ENCODE measurements at regions not wholly inside any gene's neighbourhood (a gene's known extent, or its start where the extent isn't known, plus 50 kb on each side); places are given as distances from the start of the nearest gene placed in this dataset.

DNA sequence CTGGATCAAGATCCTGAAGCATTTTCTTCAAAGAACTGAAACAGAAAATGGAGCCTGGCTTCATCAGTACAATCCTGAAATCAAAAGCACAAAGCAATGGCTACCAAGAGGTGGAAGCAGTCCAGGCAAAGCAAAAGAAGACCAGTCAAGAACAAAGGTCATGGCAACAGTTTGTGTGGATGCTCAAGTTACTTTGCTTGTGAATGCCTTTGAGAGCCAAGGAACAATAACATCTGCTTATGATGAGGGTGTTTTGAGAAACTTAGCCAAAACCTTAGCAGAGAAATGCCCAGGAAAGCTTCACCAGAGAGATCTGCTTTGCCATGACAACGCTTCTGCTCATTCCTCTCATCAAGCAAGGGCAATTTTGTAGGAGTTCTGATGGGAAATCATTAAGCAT, 723.1 kb downstream of the TMEM182 start:
- ATAC-seq (replicated peaks) (no peak), DNase-seq (no peak)
- Mint-ChIP-seq H3K4me3 (no peak overlapping the region), H3K9me3 (peaks cover 1 to 4% of the 10 kb centered on the region in 2 donors), H3K4me1 (no peaks in the 10 kb centered on the region), H3K36me3 (no peaks in the 10 kb centered on the region), H3K27me3 (no peaks in the 10 kb centered on the region), H3K27ac (no peak overlapping the region)

DNA sequence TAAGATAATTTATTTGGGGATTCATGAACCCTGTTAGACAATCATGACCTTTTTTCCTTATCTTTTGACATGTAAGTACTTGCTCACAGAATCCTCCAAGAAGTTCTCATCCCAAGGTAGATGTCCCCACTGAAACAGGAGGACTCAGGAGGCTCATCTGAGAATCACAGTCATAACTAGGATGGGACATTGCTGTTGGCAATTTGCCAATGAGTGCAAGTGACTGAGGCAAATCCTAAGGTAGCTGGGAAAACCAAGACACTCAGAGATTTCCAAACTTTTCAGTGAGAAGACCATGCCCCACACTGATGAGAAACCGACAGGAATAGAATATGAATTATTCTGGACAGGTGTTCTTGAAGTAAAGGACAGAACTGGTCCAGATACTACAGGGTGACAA, 735.0 kb downstream of the TMEM182 start:
- ATAC-seq (replicated peaks) = no peak
- Mint-ChIP-seq H3K27me3 (no peaks in the 10 kb centered on the region), H3K27ac (no peak overlapping the region), H3K4me3 (no peak overlapping the region), H3K9me3 (peaks cover 0 to 5% of the 10 kb centered on the region in 2 donors), H3K4me1 (no peaks in the 10 kb centered on the region), H3K36me3 (no peaks in the 10 kb centered on the region)
- DNase-seq = no peak

DNA sequence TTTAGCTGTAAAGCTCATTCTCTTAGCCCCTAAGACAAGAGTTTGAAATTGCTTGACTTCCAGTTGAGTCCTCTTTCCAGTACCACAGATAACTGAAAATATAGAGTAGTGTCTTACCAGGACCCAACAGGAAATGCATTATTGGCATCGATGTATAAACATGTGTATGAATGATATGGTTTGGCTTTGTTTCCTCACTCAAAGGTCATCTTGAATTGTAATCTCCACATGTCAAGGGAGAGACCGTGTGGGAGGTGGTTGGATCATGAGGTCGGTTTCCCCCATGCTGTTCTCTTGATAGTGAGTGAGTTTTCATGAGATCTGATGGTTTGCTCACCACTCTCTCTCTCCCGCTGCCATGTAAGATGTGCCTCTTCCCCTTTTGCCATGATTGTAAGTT, 745.0 kb downstream of the TMEM182 start:
- Mint-ChIP-seq H3K4me1 (no peaks in the 10 kb centered on the region), H3K4me3 (no peak overlapping the region)

DNA sequence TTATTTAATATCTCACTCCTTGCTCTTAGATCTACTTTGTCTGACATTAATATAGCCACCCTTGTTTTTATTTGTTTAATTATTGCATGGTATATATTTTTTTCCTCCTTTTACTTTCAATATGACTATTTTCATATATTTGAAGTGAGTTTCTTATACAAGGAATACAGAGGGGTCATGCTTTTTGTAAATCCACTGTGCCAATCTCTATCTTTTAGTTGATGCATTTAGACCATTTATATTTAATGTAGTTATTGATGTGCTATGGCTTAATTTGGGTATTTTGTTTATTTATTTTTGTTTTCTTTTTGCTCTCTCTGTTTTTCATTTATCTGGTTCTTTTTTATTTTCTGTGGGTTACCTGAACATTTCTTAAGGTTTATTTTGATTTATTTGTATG, 750.6 kb downstream of the TMEM182 start:
- H3K36me3 Mint-ChIP-seq = no peaks in the 10 kb centered on the region
- H3K4me1 Mint-ChIP-seq = no peaks in the 10 kb centered on the region
- no peak overlapping the region for H3K27ac Mint-ChIP-seq
- peaks cover 9 to 15% of the 10 kb centered on the region in 2 donors for H3K9me3 Mint-ChIP-seq
- DNase-seq (no peak), ATAC-seq (replicated peaks) (no peak)
- no peak overlapping the region for H3K4me3 Mint-ChIP-seq
- H3K27me3 Mint-ChIP-seq = no peaks in the 10 kb centered on the region

More for the DNA sequence above, 745.0 kb downstream of the TMEM182 start:
- DNase-seq (no peak), ATAC-seq (replicated peaks) (no peak)
- Mint-ChIP-seq H3K27me3 (no peaks in the 10 kb centered on the region), H3K36me3 (no peaks in the 10 kb centered on the region), H3K27ac (no peak overlapping the region), H3K9me3 (peaks cover 3 to 5% of the 10 kb centered on the region in 2 donors)

DNA sequence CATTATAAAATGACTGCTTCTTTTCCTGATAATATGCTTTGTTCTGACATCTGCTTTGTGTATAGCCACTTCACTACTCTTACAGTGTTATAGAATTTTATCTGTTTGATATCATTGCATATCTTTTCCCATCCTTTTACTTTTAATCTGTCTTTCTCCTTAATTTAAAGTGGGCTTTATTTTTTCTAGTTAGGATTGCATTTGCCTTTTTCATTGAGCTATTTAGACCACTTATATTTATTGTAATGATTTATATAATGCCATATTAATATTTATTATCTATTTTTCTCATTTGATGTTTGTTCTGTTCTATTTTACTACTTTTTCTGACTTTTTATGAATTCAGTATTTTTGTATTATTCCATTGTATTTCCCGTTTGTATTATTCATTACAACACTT, 758.7 kb downstream of the TMEM182 start:
- Mint-ChIP-seq H3K4me3 (no peak overlapping the region), H3K27me3 (no peaks in the 10 kb centered on the region), H3K27ac (no peak overlapping the region), H3K4me1 (no peaks in the 10 kb centered on the region), H3K9me3 (peaks cover 5 to 8% of the 10 kb centered on the region in 2 donors), H3K36me3 (no peaks in the 10 kb centered on the region)
- DNase-seq = no peak
- no peak for ATAC-seq (replicated peaks)

DNA sequence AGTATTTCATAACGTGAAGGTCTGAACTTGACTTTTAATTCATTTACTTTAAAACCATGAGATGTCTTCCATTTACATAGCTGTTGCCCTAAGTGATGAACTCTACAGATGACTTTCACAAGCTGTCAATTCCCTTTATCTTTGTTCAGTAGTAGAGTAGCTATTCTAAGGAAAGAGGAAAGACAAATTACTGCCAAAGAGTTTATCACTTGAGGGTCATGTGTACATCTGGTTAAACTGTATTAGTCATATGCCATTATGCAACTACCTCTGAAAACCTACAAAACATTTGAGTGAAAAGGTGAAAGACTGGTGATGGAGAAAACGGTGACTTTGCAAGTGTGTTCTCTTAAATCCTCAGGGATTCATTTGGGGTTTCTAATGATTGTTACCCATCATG, 763.9 kb downstream of the TMEM182 start:
- Mint-ChIP-seq H3K9me3 (peaks cover 0 to 4% of the 10 kb centered on the region in 2 donors), H3K4me3 (no peak overlapping the region), H3K4me1 (no peaks in the 10 kb centered on the region), H3K36me3 (no peaks in the 10 kb centered on the region), H3K27ac (no peak overlapping the region), H3K27me3 (no peaks in the 10 kb centered on the region)
- ATAC-seq (replicated peaks) = no peak
- DNase-seq = no peak

DNA sequence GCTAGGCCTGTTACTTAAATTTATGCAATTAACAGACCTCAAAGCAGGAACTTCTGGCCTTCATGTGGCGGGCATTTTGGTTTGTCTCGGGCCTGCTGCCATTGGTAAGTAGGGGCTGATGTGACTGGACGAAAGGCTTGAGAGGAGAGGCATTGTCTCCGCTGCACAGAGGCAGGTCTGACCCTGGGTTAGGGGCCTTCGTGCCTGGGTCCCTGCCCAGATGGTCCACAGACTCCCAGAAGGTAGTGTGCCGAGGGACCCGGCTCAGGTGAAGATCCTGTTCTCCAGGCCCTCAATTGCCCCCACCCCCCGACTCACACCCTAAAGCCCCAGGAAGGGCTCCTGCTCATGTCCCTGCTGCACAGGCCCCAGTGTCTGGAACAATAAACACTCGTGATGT, 764.9 kb downstream of the TMEM182 start:
- H3K27me3 Mint-ChIP-seq = no peaks in the 10 kb centered on the region
- ATAC-seq (replicated peaks) (no peak), DNase-seq (no peak)
- H3K36me3 Mint-ChIP-seq = no peaks in the 10 kb centered on the region
- peaks cover 0 to 4% of the 10 kb centered on the region in 2 donors for H3K9me3 Mint-ChIP-seq
- H3K4me3 Mint-ChIP-seq = no peak overlapping the region
- no peaks in the 10 kb centered on the region for H3K4me1 Mint-ChIP-seq
- no peak overlapping the region for H3K27ac Mint-ChIP-seq

DNA sequence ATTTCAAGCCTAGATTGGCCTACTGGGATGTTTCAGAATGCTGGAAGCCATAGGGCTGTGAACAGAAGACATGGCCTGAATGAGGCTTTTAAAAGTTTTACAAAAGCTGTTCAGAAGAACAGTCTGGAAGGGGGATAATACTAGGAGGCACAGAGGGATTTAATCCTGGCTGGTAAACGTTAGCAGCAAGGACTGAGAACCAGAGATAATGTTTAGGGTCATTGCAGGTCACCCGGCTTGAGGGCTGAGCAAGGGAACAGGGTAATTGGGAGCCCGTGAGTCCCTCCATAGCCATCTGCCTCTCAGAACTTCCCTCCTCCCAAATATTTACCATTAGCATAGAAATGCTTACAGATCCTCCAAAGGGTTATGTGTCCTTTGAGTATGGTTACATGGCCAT, 765.4 kb downstream of the TMEM182 start:
- Mint-ChIP-seq H3K27me3 (no peaks in the 10 kb centered on the region), H3K4me1 (no peaks in the 10 kb centered on the region)
- ATAC-seq (replicated peaks) = no peak

DNA sequence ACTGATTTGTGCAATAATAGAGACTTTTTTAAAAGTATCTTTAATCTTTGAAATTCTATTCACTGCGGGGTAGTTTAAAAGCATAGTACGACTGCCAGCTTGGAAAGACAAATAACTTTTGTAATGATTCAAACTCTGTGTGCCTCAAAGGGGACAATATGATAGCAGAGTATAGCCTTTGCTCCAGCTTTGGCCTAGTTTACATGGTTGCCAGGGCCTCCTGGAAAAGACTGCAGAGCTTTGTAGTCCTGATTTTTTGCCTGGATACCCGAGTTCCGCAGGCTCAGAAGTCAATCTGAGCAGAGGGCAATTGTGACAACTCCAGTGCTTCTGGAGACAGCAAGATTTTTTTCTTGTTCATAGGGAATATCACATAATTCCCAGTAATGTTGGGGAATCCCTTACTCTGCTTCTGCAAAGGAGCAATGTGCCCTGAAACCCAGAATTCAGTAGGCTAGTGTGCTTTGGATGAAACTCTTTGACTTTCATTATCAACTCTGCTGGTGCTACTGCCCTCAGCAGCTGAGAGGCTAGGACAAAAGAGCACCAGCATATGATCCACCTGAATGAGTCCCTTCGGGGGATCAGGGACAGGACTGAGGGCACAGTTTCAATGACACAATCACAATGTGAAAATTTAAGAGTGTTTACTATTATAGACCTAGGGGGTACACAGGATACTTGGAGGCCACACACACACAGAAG, 768.1 kb downstream of the TMEM182 start:
- H3K27me3 Mint-ChIP-seq = no peaks in the 10 kb centered on the region
- DNase-seq (no peak), ATAC-seq (replicated peaks) (no peak)
- H3K27ac Mint-ChIP-seq = no peak overlapping the region
- H3K36me3 Mint-ChIP-seq = no peaks in the 10 kb centered on the region
- no peaks in the 10 kb centered on the region for H3K4me1 Mint-ChIP-seq
- H3K4me3 Mint-ChIP-seq = no peak overlapping the region
- H3K9me3 Mint-ChIP-seq = peaks cover 0 to 7% of the 10 kb centered on the region in 2 donors

More for the DNA sequence above, 765.4 kb downstream of the TMEM182 start:
- no peaks in the 10 kb centered on the region for H3K36me3 Mint-ChIP-seq
- peaks cover 0 to 5% of the 10 kb centered on the region in 2 donors for H3K9me3 Mint-ChIP-seq
- H3K4me3 Mint-ChIP-seq = no peak overlapping the region
- DNase-seq = no peak
- H3K27ac Mint-ChIP-seq = no peak overlapping the region

DNA sequence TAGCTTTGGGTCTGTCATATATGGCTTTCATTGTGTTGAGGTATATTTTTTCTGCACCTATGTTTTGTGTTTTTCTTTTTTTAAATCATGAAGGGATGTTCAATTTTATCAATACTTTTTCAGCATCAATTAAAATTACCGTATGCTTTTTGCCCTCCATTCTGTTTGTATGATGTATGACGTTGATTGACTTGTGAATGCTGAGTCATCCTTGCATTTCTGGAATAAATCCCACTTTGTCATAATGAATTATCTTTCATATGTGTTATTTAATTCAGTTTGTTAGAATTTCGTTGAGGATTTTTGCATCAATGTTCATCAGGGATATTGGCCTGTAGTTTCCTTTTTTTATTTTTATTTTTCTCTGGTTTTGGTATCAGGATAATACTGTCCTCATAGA, 790.9 kb downstream of the TMEM182 start:
- peaks cover 6 to 9% of the 10 kb centered on the region in 2 donors for H3K9me3 Mint-ChIP-seq
- no peak overlapping the region for H3K27ac Mint-ChIP-seq
- ATAC-seq (replicated peaks) (no peak), DNase-seq (no peak)
- H3K4me3 Mint-ChIP-seq = no peak overlapping the region
- H3K27me3 Mint-ChIP-seq = no peaks in the 10 kb centered on the region
- no peaks in the 10 kb centered on the region for H3K36me3 Mint-ChIP-seq
- no peaks in the 10 kb centered on the region for H3K4me1 Mint-ChIP-seq

DNA sequence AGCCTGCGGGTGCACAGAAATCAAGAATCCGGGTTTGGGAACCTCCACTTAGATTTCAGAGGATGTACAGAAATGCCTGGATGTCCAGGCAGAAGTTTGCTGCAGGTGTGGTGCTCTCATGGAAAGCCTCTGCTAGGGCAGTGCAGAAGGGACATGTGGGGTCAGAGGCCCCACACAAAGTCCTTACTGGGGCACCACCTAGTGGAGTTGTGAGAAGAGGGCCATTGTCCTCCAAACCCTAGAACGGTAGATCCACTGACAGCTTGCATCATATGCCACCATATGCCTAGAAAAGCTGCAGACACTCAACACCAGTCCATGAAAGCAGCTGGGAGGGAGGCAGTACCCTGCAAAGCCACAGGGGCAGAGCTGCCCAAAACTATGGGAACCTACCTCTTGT, 833.0 kb downstream of the TMEM182 start:
- no peak overlapping the region for H3K27ac Mint-ChIP-seq
- no peaks in the 10 kb centered on the region for H3K27me3 Mint-ChIP-seq
- no peaks in the 10 kb centered on the region for H3K36me3 Mint-ChIP-seq
- H3K4me3 Mint-ChIP-seq = no peak overlapping the region
- H3K9me3 Mint-ChIP-seq = peaks cover 19 to 22% of the 10 kb centered on the region in 2 donors
- ATAC-seq (replicated peaks) = no peak
- DNase-seq = no peak
- H3K4me1 Mint-ChIP-seq = no peaks in the 10 kb centered on the region

DNA sequence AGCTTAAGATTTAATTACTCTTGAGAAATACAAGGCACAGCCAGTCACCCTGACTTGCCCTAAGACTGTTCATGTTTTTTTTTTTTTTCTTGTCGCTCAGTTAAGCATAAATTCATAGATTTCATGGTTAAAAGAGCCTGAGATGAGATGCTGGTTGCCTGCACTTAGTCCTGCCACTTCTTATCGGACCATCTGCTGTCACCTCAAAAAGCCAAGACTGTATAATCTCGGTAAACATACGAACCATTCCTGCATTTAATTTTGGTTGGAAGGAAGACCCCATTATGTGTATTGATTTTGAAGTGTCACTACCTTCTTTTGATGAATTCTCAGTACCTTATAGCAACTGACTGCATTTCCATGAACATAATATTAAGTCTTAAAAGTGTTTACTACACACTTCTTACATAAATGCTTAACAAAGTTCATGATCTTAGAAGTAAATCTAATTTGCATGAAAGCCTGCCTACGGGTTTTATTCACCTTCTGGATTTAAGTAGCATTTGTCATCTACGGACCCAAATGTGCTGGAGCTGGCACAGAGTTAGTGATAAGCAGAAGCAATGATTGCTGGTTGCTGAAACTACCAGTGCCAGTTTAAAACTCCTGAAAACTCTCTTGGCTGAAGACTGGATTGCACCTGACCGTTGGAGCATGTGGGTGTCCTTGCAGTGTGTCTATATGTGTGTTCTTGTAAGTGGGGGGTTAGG, 843.4 kb downstream of the TMEM182 start:
- H3K27ac Mint-ChIP-seq = no peak overlapping the region
- H3K27me3 Mint-ChIP-seq = no peaks in the 10 kb centered on the region
- no peak overlapping the region for H3K4me3 Mint-ChIP-seq
- H3K4me1 Mint-ChIP-seq = no peaks in the 10 kb centered on the region
- ATAC-seq (replicated peaks) (no peak), DNase-seq (no peak)
- H3K36me3 Mint-ChIP-seq = no peaks in the 10 kb centered on the region
- H3K9me3 Mint-ChIP-seq = peaks cover 0 to 9% of the 10 kb centered on the region in 2 donors

DNA sequence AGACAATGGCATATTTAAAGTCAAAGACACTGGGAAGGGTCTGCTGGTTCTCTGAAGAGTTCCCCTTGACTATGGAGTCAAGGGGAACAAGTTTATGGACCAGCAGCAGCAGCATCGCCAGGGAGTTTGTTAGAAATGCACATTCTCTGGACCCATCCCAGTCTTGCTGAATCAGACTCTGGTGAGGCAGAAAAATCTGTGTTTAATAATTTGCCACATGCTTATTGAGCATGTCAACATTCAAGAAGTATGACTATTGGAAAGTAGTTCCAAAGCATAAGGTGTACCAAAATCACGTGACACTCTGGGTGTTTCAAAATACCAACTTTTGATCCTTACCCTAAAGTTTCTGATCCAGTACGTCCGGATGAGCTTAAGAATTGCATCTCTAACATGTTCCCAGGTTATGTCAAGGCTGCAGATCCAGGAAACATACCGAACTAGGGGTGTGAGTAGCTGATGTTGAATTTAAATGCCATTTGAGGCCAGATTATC, 853.8 kb downstream of the TMEM182 start:
- Mint-ChIP-seq H3K4me1 (no peaks in the 10 kb centered on the region), H3K27me3 (no peaks in the 10 kb centered on the region), H3K27ac (no peak overlapping the region), H3K36me3 (no peaks in the 10 kb centered on the region), H3K4me3 (no peak overlapping the region), H3K9me3 (peaks cover 6 to 10% of the 10 kb centered on the region in 2 donors)
- ATAC-seq (replicated peaks) (no peak), DNase-seq (no peak)

DNA sequence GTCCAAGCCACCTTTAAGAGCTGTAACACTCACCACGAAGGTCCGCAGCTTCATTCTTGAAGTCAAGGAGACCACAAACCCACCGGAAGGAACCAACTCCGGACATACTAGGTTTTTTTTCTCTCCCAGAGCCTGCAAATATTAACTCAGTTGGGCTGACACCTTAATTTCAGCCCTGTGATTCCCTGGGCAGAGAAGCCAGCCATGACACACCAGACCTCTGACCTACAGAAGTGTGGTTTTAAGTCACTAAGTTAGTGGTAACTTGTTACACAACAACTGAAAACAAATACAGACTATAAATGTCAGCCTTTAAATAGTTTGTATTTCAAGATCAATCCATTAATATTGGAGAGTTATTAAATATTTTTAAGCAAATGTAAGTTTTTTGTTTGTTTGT, 855.1 kb downstream of the TMEM182 start:
- H3K27ac Mint-ChIP-seq = no peak overlapping the region
- H3K4me3 Mint-ChIP-seq = no peak overlapping the region
- H3K36me3 Mint-ChIP-seq = no peaks in the 10 kb centered on the region
- ATAC-seq (replicated peaks) (no peak), DNase-seq (no peak)
- H3K9me3 Mint-ChIP-seq = peaks cover 12 to 15% of the 10 kb centered on the region in 2 donors
- H3K4me1 Mint-ChIP-seq = no peaks in the 10 kb centered on the region
- H3K27me3 Mint-ChIP-seq = no peaks in the 10 kb centered on the region

DNA sequence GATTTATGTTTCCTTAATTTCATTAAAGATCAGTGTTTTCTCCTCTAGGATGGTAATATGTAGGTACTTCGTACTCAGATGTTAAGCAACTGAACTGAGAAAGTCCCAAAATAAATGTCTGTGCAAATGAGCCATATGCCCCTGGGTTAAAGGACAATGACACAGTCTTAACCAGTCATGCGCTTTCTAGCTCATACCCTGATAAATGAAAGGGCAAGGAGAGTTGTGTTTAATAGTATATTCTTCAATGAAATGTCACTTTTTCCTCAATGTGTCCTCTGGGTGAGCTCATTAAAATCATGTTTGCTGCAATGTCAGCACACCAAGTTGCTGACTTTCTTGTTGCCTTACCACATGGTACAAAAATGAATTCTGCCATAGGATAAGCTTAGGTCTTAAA, 856.3 kb downstream of the TMEM182 start:
- Mint-ChIP-seq H3K4me1 (no peaks in the 10 kb centered on the region), H3K36me3 (no peaks in the 10 kb centered on the region), H3K9me3 (peaks cover 16 to 18% of the 10 kb centered on the region in 2 donors), H3K4me3 (no peak overlapping the region), H3K27me3 (no peaks in the 10 kb centered on the region), H3K27ac (no peak overlapping the region)
- ATAC-seq (replicated peaks) (no peak), DNase-seq (no peak)
